Endodermal cell (in vitro differentiated cells): ENCODE measurements at regions not wholly inside any gene's neighbourhood (a gene's known extent, or its start where the extent isn't known, plus 50 kb on each side); places are given as distances from the start of the nearest gene placed in this dataset.

Source experiments
- DNase-seq: peaks from one replicate; pipeline ENCODE4 v3.0.0-alpha.2; 2017
- H3K27ac ChIP-seq: 2 replicates; pipeline ENCODE4 v1.5.1; 2013; ENCODE audit warnings: mild to moderate bottlenecking, low read depth, low read length, moderate library complexity
- H3K27me3 ChIP-seq: 2 replicates; pipeline ENCODE4 v1.6.1; 2013; ENCODE audit warnings: mild to moderate bottlenecking, low read length, moderate library complexity; ENCODE audit not compliant: insufficient read depth, control insufficient read depth, poor library complexity, severe bottlenecking
- H3K36me3 ChIP-seq: 2 replicates; pipeline ENCODE4 v1.7.0; 2013; ENCODE audit warnings: mild to moderate bottlenecking, low read length, moderate library complexity; ENCODE audit not compliant: control insufficient read depth, insufficient read depth
- H3K4me1 ChIP-seq: one replicate; pipeline ENCODE4 v1.7.0; 2013; ENCODE audit warnings: low read length; ENCODE audit not compliant: control insufficient read depth, insufficient read depth
- H3K4me3 ChIP-seq: 2 replicates; pipeline ENCODE4 v1.5.1; 2013; ENCODE audit warnings: mild to moderate bottlenecking, low read length, moderate library complexity
- H3K9ac ChIP-seq: 2 replicates; pipeline ENCODE4 v1.6.1; 2013; ENCODE audit warnings: mild to moderate bottlenecking, low read length, moderate library complexity; ENCODE audit not compliant: poor library complexity, severe bottlenecking; ENCODE audit errors: extremely low read depth
- H3K9me3 ChIP-seq: 2 replicates; pipeline ENCODE4 v1.6.1; 2013; ENCODE audit warnings: mild to moderate bottlenecking, low read length, moderate library complexity; ENCODE audit not compliant: control insufficient read depth
- H3K27ac Mint-ChIP-seq: 2 replicates; pipeline ENCODE4 v1.8.0; 2020; ENCODE audit warnings: mixed read lengths
- H3K27me3 Mint-ChIP-seq: 2 replicates; pipeline ENCODE4 v1.8.0; 2021; ENCODE audit warnings: mild to moderate bottlenecking, mixed read lengths; ENCODE audit not compliant: insufficient read depth
- H3K36me3 Mint-ChIP-seq: 2 replicates; pipeline ENCODE4 v1.8.0; 2020; ENCODE audit warnings: low read depth, mixed read lengths
- H3K4me1 Mint-ChIP-seq: 2 replicates; pipeline ENCODE4 v1.8.0; 2020; ENCODE audit warnings: mixed read lengths
- H3K4me3 Mint-ChIP-seq: 2 replicates; pipeline ENCODE4 v1.8.0; 2020; ENCODE audit warnings: mild to moderate bottlenecking, moderate library complexity, mixed read lengths
- H3K9me3 Mint-ChIP-seq: 2 replicates; pipeline ENCODE4 v1.8.0; 2020; ENCODE audit warnings: mild to moderate bottlenecking, mixed read lengths
- WGBS, 2 experiments: methylation state at CpG; one replicate each; pipeline versions ENCODE4 v1.1.5 to v1.1.7; 2013; ENCODE audit warnings: missing lambda C conversion rate in 2 of 2, mixed read lengths in 1 of 2; ENCODE audit not compliant: insufficient coverage in 1 of 2, insufficient read length in 1 of 2; 5-methylcytosine and 5-hydroxymethylcytosine counted together
- TF ChIP-seq, protein P1 (sequence below): fragments of 200-600 bp; sonication (generic); conservative IDR thresholded peaks from 2 replicates; pipeline ENCODE4 v1.5.0; 2021; ENCODE audit warnings: antibody characterized with exemption, mild to moderate bottlenecking

DNA sequence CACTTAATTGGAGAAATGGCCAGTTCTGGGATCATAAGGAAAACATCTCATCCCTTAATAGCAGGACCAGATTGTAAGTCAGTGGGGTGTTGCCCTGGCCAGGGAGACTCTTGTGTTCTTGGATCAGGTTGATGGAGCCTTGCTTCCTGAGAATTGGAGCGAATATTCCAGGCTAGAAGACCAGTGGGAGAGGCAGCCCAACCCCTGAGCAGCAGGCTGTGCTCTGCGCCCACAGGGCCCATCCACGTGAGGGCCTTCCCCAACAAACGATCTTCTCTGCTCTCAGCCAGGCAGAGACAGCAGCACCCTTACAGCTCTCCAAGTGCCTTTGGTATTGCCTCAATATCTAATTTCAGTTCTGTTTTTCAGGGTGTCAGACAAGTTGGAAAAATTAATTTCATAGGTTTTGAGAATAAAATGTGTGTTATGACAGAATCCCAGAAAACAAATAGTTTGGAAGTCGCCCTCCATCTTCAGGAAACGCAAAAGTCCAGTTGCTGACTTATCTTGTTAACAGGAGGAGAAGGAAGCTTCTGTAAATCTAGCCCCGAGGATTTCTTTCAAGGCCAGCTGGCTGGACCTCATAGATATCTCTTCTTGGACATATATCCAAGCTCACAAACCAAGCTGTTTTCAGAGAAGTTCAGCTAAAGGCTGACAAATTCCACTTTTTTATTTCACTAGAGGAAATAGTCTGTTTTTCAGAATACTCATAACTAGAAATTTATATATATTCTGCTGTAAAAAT is 105.5 kb downstream of the COPS8 start:
- H3K36me3 ChIP-seq: no peaks in the 10 kb centered on the region
- H3K4me1 Mint-ChIP-seq: no peaks in the 10 kb centered on the region
- TF ChIP-seq, protein P1, sequence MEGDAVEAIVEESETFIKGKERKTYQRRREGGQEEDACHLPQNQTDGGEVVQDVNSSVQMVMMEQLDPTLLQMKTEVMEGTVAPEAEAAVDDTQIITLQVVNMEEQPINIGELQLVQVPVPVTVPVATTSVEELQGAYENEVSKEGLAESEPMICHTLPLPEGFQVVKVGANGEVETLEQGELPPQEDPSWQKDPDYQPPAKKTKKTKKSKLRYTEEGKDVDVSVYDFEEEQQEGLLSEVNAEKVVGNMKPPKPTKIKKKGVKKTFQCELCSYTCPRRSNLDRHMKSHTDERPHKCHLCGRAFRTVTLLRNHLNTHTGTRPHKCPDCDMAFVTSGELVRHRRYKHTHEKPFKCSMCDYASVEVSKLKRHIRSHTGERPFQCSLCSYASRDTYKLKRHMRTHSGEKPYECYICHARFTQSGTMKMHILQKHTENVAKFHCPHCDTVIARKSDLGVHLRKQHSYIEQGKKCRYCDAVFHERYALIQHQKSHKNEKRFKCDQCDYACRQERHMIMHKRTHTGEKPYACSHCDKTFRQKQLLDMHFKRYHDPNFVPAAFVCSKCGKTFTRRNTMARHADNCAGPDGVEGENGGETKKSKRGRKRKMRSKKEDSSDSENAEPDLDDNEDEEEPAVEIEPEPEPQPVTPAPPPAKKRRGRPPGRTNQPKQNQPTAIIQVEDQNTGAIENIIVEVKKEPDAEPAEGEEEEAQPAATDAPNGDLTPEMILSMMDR: no peak
- no peaks in the 10 kb centered on the region for H3K27me3 ChIP-seq
- H3K9ac ChIP-seq: no peak overlapping the region
- H3K27ac Mint-ChIP-seq: no peak overlapping the region
- H3K36me3 Mint-ChIP-seq: no peaks in the 10 kb centered on the region
- H3K9me3 Mint-ChIP-seq: peaks cover 2% of the 10 kb centered on the region
- peaks cover 4% of the 10 kb centered on the region for H3K27me3 Mint-ChIP-seq
- H3K9me3 ChIP-seq: no peaks in the 10 kb centered on the region
- H3K4me1 ChIP-seq: no peaks in the 10 kb centered on the region
- 85 to 93% methylated on average over 4 to 7 of the region's 7 CpGs for WGBS, 2 experiments
- H3K4me3 ChIP-seq: no peak overlapping the region
- no peak for DNase-seq
- H3K27ac ChIP-seq: no peak overlapping the region
- no peak overlapping the region for H3K4me3 Mint-ChIP-seq

GRCh38 chr2:237191714-237192081 is 106.0 kb downstream of the COPS8 start:
- Mint-ChIP-seq H3K36me3 (no peaks in the 10 kb centered on the region), H3K4me3 (no peak overlapping the region), H3K27me3 (peaks cover 4% of the 10 kb centered on the region), H3K27ac (no peak overlapping the region), H3K4me1 (no peaks in the 10 kb centered on the region), H3K9me3 (peaks cover 2% of the 10 kb centered on the region)
- Histone ChIP-seq H3K9me3 (no peaks in the 10 kb centered on the region), H3K36me3 (no peaks in the 10 kb centered on the region), H3K4me1 (no peaks in the 10 kb centered on the region), H3K9ac (no peak overlapping the region), H3K27me3 (no peaks in the 10 kb centered on the region), H3K4me3 (no peak overlapping the region), H3K27ac (no peak overlapping the region)
- TF ChIP-seq, protein P1: no peak
- DNase-seq: no peak
- WGBS, 2 experiments: 86 to 94% methylated on average over 3 to 8 of the region's 8 CpGs

- WGBS, 2 experiments: 92 to 93% methylated on average over 5 to 8 of the region's 8 CpGs
- TF ChIP-seq, protein P1: no peak
- Mint-ChIP-seq H3K4me1 (peaks cover 7% of the 10 kb centered on the region), H3K36me3 (no peaks in the 10 kb centered on the region), H3K4me3 (no peak overlapping the region), H3K9me3 (peaks cover 2% of the 10 kb centered on the region), H3K27me3 (peaks cover 4% of the 10 kb centered on the region), H3K27ac (no peak overlapping the region)
- no peak overlapping the region for H3K27ac ChIP-seq
- H3K4me1 ChIP-seq: no peaks in the 10 kb centered on the region
- no peaks in the 10 kb centered on the region for H3K36me3 ChIP-seq
- no peaks in the 10 kb centered on the region for H3K27me3 ChIP-seq
- no peak overlapping the region for H3K9ac ChIP-seq
- DNase-seq: no peak
- H3K9me3 ChIP-seq: no peaks in the 10 kb centered on the region
- H3K4me3 ChIP-seq: no peak overlapping the region
These were observed 107.2 kb downstream of the COPS8 start for GRCh38 chr2:237192881-237193280.
